CD4-positive, alpha-beta T cell treated with Interleukin-17A for 1 hour (primary cell): ENCODE measurements at regions not wholly inside any gene's neighbourhood (a gene's known extent, or its start where the extent isn't known, plus 50 kb on each side); places are given as distances from the start of the nearest gene placed in this dataset.
A peak's percentile ranks its signal among the peaks of the same experiment; 100 is the strongest.
"Not testable (repeated sequence)": the region's sequence is repeated elsewhere in the genome, so short reads cannot be mapped to it uniquely, and the experiment has no call there.

Experiments used
- DNase-seq: peaks from one replicate; pipeline ENCODE4 v3.0.0-alpha.2; 2020

GRCh38 chr2:234181121-234181520 is 130.6 kb downstream of the SPP2 start:
- no peak for DNase-seq

GRCh38 chr2:234179031-234179363 is 128.5 kb downstream of the SPP2 start:
- no peak for DNase-seq

- no peak for DNase-seq
Observed at GRCh38 chr2:234178330-234179030, 128.0 kb downstream of the SPP2 start.

- DNase-seq: no peak
Observed at GRCh38 chr2:234175649-234176048, 125.1 kb downstream of the SPP2 start.

GRCh38 chr2:234174742-234175141 is 124.2 kb downstream of the SPP2 start:
- no peak for DNase-seq

- DNase-seq: no peak
Observed at GRCh38 chr2:234172532-234172931, 122.0 kb downstream of the SPP2 start.

- DNase-seq: no peak
Observed at GRCh38 chr2:234172066-234172465, 121.6 kb downstream of the SPP2 start.

GRCh38 chr2:234171666-234172065 is 121.2 kb downstream of the SPP2 start:
- no peak for DNase-seq

- DNase-seq: no peak
Observed at GRCh38 chr2:234169674-234170073, 119.2 kb downstream of the SPP2 start.

GRCh38 chr2:234168605-234169570 is 118.4 kb downstream of the SPP2 start:
- not testable (repeated sequence) for DNase-seq

GRCh38 chr2:234166531-234166930 is 116.0 kb downstream of the SPP2 start:
- no peak for DNase-seq

GRCh38 chr2:234165421-234165820 is 114.9 kb downstream of the SPP2 start:
- no peak for DNase-seq

GRCh38 chr2:234164493-234165413 is 114.3 kb downstream of the SPP2 start:
- DNase-seq: peak; percentile 60

GRCh38 chr2:234163510-234164045 is 113.1 kb downstream of the SPP2 start:
- no peak for DNase-seq

GRCh38 chr2:234162861-234163260 is 112.4 kb downstream of the SPP2 start:
- no peak for DNase-seq

GRCh38 chr2:234161932-234162331 is 111.4 kb downstream of the SPP2 start:
- no peak for DNase-seq

- no peak for DNase-seq
Observed at GRCh38 chr2:234158812-234159211, 108.3 kb downstream of the SPP2 start.

- no peak for DNase-seq
Observed at GRCh38 chr2:234157817-234158588, 107.5 kb downstream of the SPP2 start.

- DNase-seq: no peak
Observed at GRCh38 chr2:234156326-234156725, 105.8 kb downstream of the SPP2 start.

- DNase-seq: not testable (repeated sequence)
Observed at GRCh38 chr2:234152835-234153234, 102.3 kb downstream of the SPP2 start.

GRCh38 chr2:234147335-234147861 is 96.9 kb downstream of the SPP2 start:
- peak; percentile 76 for DNase-seq
